SK-N-SH (cell line): ENCODE measurements at regions not wholly inside any gene's neighbourhood (a gene's known extent, or its start where the extent isn't known, plus 50 kb on each side); places are given as distances from the start of the nearest gene placed in this dataset.

Experiments
- EP300 ChIP-seq, 2 experiments: IDR thresholded peaks; 2 replicates each; pipeline versions ENCODE4 v1.4.0 to v1.6.1; 2012; ENCODE audit warnings: borderline replicate concordance in 1 of 2, low read depth in 1 of 2, low read length in 1 of 2
- FOSL2 ChIP-seq: IDR thresholded peaks from 2 replicates; pipeline ENCODE4 v1.4.0; 2012; ENCODE audit warnings: low read depth, mild to moderate bottlenecking, moderate library complexity, borderline replicate concordance

- TF ChIP-seq FOSL2 (no peak), EP300 (IDR thresholded peaks at IDR 0.05; ENCODE audit: borderline replicate concordance in 1 of 2, low read depth in 1 of 2, low read length in 1 of 2) (no peak)
Observed at GRCh38 chr2:10241641-10242430, 60.9 kb upstream of the HPCAL1 start.
